RWPE2 (cell line): ENCODE measurements at regions not wholly inside any gene's neighbourhood (a gene's known extent, or its start where the extent isn't known, plus 50 kb on each side); places are given as distances from the start of the nearest gene placed in this dataset.

Experiments
- ATAC-seq: fragments of 200-7000 bp; cut with Tn5 transposase; 3 replicates; pipeline ENCODE4 v1.9.1; 2021; ENCODE audit warnings: low read depth
- DNase-seq: peaks from one replicate; pipeline ENCODE4 v3.0.0-alpha.2; 2020; ENCODE audit warnings: low spot score
- H3K27ac ChIP-seq: fragments of 450-650 bp; 2 replicates; pipeline ENCODE4 v1.5.1; 2017; ENCODE audit warnings: mild to moderate bottlenecking; ENCODE audit not compliant: poor library complexity, severe bottlenecking
- H3K27me3 ChIP-seq: fragments of 250-450 bp; sonication (Bioruptor Pico); 2 replicates; pipeline ENCODE4 v1.5.1; 2021; ENCODE audit warnings: mild to moderate bottlenecking, moderate library complexity; ENCODE audit not compliant: insufficient read depth, poor library complexity, severe bottlenecking
- H3K36me3 ChIP-seq: fragments of 250-450 bp; sonication (Bioruptor Pico); 2 replicates; pipeline ENCODE4 v1.5.1; 2020; ENCODE audit warnings: low read depth, mild to moderate bottlenecking, moderate library complexity
- H3K4me1 ChIP-seq: fragments of 250-450 bp; sonication (Bioruptor Pico); 2 replicates; pipeline ENCODE4 v1.5.1; 2021; ENCODE audit warnings: mild to moderate bottlenecking, moderate library complexity; ENCODE audit not compliant: insufficient read depth, poor library complexity, severe bottlenecking
- H3K4me3 ChIP-seq: fragments of 250-450 bp; sonication (Bioruptor Pico); 2 replicates; pipeline ENCODE4 v1.5.1; 2021; ENCODE audit warnings: mild to moderate bottlenecking, moderate library complexity; ENCODE audit not compliant: severe bottlenecking
- H3K9me3 ChIP-seq: fragments of 250-450 bp; sonication (Bioruptor Pico); 2 replicates; pipeline ENCODE4 v1.5.1; 2021; ENCODE audit warnings: mild to moderate bottlenecking, moderate library complexity; ENCODE audit not compliant: severe bottlenecking
- CTCF ChIP-seq: fragments of 450-650 bp; IDR thresholded peaks from one replicate; pipeline ENCODE4 v1.5.1; 2017; ENCODE audit warnings: mild to moderate bottlenecking, moderate library complexity; ENCODE audit not compliant: poor library complexity, severe bottlenecking

GRCh38 chr3:102329561-102329960 lies 105.3 kb upstream of the ZPLD1 start:
- Histone ChIP-seq H3K4me3 (no peak overlapping the region), H3K27ac (no peak overlapping the region), H3K27me3 (no peaks in the 10 kb centered on the region), H3K4me1 (peaks cover 10% of the 10 kb centered on the region), H3K9me3 (no peaks in the 10 kb centered on the region), H3K36me3 (no peaks in the 10 kb centered on the region)
- ATAC-seq (no peak), DNase-seq (no peak)
- no peak for TF ChIP-seq CTCF

GRCh38 chr3:102332205-102332604 lies 102.6 kb upstream of the ZPLD1 start:
- H3K4me1 ChIP-seq = peaks cover 10% of the 10 kb centered on the region
- H3K27me3 ChIP-seq = no peaks in the 10 kb centered on the region
- no peaks in the 10 kb centered on the region for H3K9me3 ChIP-seq
- ATAC-seq (peak; percentile 63; the same call in 2 of the 3 replicates), DNase-seq (no peak)
- H3K27ac ChIP-seq = no peak overlapping the region
- TF ChIP-seq CTCF = no peak
- H3K36me3 ChIP-seq = no peaks in the 10 kb centered on the region
- H3K4me3 ChIP-seq = no peak overlapping the region

GRCh38 chr3:102332934-102333333 lies 101.9 kb upstream of the ZPLD1 start:
- DNase-seq = no peak
- Histone ChIP-seq H3K9me3 (no peaks in the 10 kb centered on the region), H3K27me3 (no peaks in the 10 kb centered on the region), H3K4me1 (peaks cover 10% of the 10 kb centered on the region), H3K4me3 (no peak overlapping the region), H3K27ac (no peak overlapping the region), H3K36me3 (no peaks in the 10 kb centered on the region)
- TF ChIP-seq CTCF = no peak
- no peak; the same call in 2 of the 3 replicates for ATAC-seq

- Histone ChIP-seq H3K36me3 (no peaks in the 10 kb centered on the region), H3K9me3 (no peaks in the 10 kb centered on the region), H3K4me3 (no peak overlapping the region), H3K27ac (no peak overlapping the region), H3K4me1 (peaks cover 10% of the 10 kb centered on the region), H3K27me3 (no peaks in the 10 kb centered on the region)
- no peak for TF ChIP-seq CTCF
- no peak for DNase-seq
- no peak for ATAC-seq
Measured at GRCh38 chr3:102336130-102336529, 98.7 kb upstream of the ZPLD1 start.

GRCh38 chr3:102339671-102340070 lies 95.1 kb upstream of the ZPLD1 start:
- Histone ChIP-seq H3K4me1 (no peaks in the 10 kb centered on the region), H3K27me3 (no peaks in the 10 kb centered on the region), H3K4me3 (no peak overlapping the region), H3K36me3 (no peaks in the 10 kb centered on the region), H3K27ac (no peak overlapping the region), H3K9me3 (no peaks in the 10 kb centered on the region)
- DNase-seq (no peak), ATAC-seq (no peak)
- no peak for TF ChIP-seq CTCF
